ENCODE measurements at regions not wholly inside any gene's neighbourhood (a gene's known extent, or its start where the extent isn't known, plus 50 kb on each side); places are given as distances from the start of the nearest gene placed in this dataset.

DNA sequence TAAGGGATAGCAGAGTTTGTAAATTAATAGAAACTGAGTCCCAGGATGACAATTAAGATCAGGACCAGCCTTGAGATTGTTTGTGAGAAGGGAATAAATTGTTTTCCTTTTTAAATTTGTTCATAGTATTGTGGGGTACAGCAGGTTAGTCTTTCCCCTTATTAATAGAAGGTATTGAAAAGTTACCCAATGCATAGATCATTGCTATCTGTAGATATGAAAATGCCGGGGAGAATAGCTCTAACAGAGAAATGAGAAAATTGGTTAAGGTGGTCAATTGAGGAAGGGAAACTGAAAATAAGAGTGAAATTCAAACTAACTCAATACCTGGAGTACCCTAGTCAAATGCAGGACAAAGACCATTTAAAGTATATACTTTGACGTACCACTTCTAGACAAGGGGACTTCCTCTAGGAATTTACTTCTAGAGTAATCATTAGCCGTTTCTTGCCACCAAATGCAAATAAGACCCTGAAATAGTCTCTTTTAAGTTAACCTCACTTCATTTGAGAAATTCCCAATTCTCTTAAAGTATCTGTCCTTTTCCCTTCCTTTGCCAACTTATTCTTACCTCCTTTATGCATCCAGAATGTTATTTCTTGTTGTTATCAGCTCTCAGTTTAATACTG, 1224.4 kb upstream of the LRRTM1 start:
- H3K36me3 ChIP-seq (ENCODE audit: insufficient read depth, low read length): no peaks in the 10 kb centered on the region
- H3K27ac ChIP-seq (ENCODE audit: low read length): no peak overlapping the region
- DNase-seq (no peak), ATAC-seq (ENCODE audit: insufficient read depth, low read depth) (no peak)
- H3K4me2 ChIP-seq (ENCODE audit: insufficient read depth, low read length): no peak overlapping the region
- H3K4me3 ChIP-seq (ENCODE audit: low read depth in 1 of 2, low read length in 2 of 2): no peak overlapping the region
- H3K9ac ChIP-seq (ENCODE audit: low read depth, low read length): no peak overlapping the region
- no peaks in the 10 kb centered on the region for H3K9me3 ChIP-seq (ENCODE audit: insufficient read depth, low read length, severe bottlenecking)
- no peaks in the 10 kb centered on the region for H3K79me2 ChIP-seq (ENCODE audit: insufficient read depth, low read length)
- no peaks in the 10 kb centered on the region for H3K27me3 ChIP-seq (ENCODE audit: insufficient read depth, low read length, poor library complexity)
- TF ChIP-seq EZH2 (IDR thresholded peaks at IDR 0.05; ENCODE audit: borderline replicate concordance, low read depth, low read length, severe bottlenecking) (no peak), CTCF (IDR thresholded peaks at IDR 0.05; ENCODE audit: borderline replicate concordance, extremely low read depth, low read length, poor library complexity, severe bottlenecking) (no peak)
- no peaks in the 10 kb centered on the region for H4K20me1 ChIP-seq (ENCODE audit: insufficient read depth, low read length)
- H3K4me1 ChIP-seq (ENCODE audit: insufficient read depth, low read length): no peaks in the 10 kb centered on the region
- H2AFZ ChIP-seq (ENCODE audit: low read depth, low read length): no peak overlapping the region

- no peak for ATAC-seq (ENCODE audit: insufficient read depth, low read depth)
- H3K36me3 ChIP-seq (ENCODE audit: insufficient read depth, low read length): no peaks in the 10 kb centered on the region
- H3K27ac ChIP-seq (ENCODE audit: low read length): no peak overlapping the region
- no peak for DNase-seq
- H3K27me3 ChIP-seq (ENCODE audit: insufficient read depth, low read length, poor library complexity): no peaks in the 10 kb centered on the region
- H3K9ac ChIP-seq (ENCODE audit: low read depth, low read length): no peak overlapping the region
- H2AFZ ChIP-seq (ENCODE audit: low read depth, low read length): no peak overlapping the region
- no peak for TF ChIP-seq EZH2 (IDR thresholded peaks at IDR 0.05; ENCODE audit: borderline replicate concordance, low read depth, low read length, severe bottlenecking)
- no peak for TF ChIP-seq CTCF (IDR thresholded peaks at IDR 0.05; ENCODE audit: borderline replicate concordance, extremely low read depth, low read length, poor library complexity, severe bottlenecking)
- H3K4me3 ChIP-seq (ENCODE audit: low read depth in 1 of 2, low read length in 2 of 2): no peak overlapping the region
- no peaks in the 10 kb centered on the region for H3K79me2 ChIP-seq (ENCODE audit: insufficient read depth, low read length)
- no peaks in the 10 kb centered on the region for H3K9me3 ChIP-seq (ENCODE audit: insufficient read depth, low read length, severe bottlenecking)
- H3K4me2 ChIP-seq (ENCODE audit: insufficient read depth, low read length): no peak overlapping the region
- no peaks in the 10 kb centered on the region for H3K4me1 ChIP-seq (ENCODE audit: insufficient read depth, low read length)
- H4K20me1 ChIP-seq (ENCODE audit: insufficient read depth, low read length): no peaks in the 10 kb centered on the region
Measured at GRCh38 chr2:81523344-81523743, 1218.8 kb upstream of the LRRTM1 start.

DNA sequence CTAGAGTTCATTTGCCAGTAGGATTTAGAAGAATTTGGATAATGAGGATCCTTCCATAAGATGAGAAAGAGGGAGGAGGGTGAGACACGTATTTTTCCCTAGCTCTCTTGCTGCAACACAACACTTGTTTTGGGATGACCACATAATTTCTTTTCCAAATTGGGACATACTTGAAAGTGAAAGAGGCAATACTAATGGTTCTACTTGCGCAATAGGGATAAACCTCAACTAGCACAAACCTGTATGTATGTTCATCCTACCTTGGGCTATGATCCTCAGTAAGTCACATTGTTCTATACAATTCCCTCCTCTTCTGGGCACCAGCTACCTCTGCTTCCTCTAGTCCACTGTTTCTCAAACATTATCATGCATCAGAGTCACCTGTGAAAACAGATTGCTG, 1208.8 kb upstream of the LRRTM1 start:
- H3K9ac ChIP-seq (ENCODE audit: low read depth, low read length): no peak overlapping the region
- no peaks in the 10 kb centered on the region for H3K36me3 ChIP-seq (ENCODE audit: insufficient read depth, low read length)
- no peak overlapping the region for H3K27ac ChIP-seq (ENCODE audit: low read length)
- no peak overlapping the region for H3K4me2 ChIP-seq (ENCODE audit: insufficient read depth, low read length)
- H3K4me1 ChIP-seq (ENCODE audit: insufficient read depth, low read length): no peaks in the 10 kb centered on the region
- no peaks in the 10 kb centered on the region for H3K79me2 ChIP-seq (ENCODE audit: insufficient read depth, low read length)
- H4K20me1 ChIP-seq (ENCODE audit: insufficient read depth, low read length): no peaks in the 10 kb centered on the region
- H2AFZ ChIP-seq (ENCODE audit: low read depth, low read length): no peak overlapping the region
- no peaks in the 10 kb centered on the region for H3K9me3 ChIP-seq (ENCODE audit: insufficient read depth, low read length, severe bottlenecking)
- TF ChIP-seq EZH2 (IDR thresholded peaks at IDR 0.05; ENCODE audit: borderline replicate concordance, low read depth, low read length, severe bottlenecking) (no peak), CTCF (IDR thresholded peaks at IDR 0.05; ENCODE audit: borderline replicate concordance, extremely low read depth, low read length, poor library complexity, severe bottlenecking) (no peak)
- no peak for DNase-seq
- H3K27me3 ChIP-seq (ENCODE audit: insufficient read depth, low read length, poor library complexity): no peaks in the 10 kb centered on the region
- no peak for ATAC-seq (ENCODE audit: insufficient read depth, low read depth)
- H3K4me3 ChIP-seq (ENCODE audit: low read depth in 1 of 2, low read length in 2 of 2): no peak overlapping the region
